ENCODE measurements at regions not wholly inside any gene's neighbourhood (a gene's known extent, or its start where the extent isn't known, plus 50 kb on each side); places are given as distances from the start of the nearest gene placed in this dataset.

- no peak for TF ChIP-seq EZH2 (IDR thresholded peaks at IDR 0.05; ENCODE audit: borderline replicate concordance, low read depth, low read length, poor library complexity, severe bottlenecking)
- TF ChIP-seq, protein P1, sequence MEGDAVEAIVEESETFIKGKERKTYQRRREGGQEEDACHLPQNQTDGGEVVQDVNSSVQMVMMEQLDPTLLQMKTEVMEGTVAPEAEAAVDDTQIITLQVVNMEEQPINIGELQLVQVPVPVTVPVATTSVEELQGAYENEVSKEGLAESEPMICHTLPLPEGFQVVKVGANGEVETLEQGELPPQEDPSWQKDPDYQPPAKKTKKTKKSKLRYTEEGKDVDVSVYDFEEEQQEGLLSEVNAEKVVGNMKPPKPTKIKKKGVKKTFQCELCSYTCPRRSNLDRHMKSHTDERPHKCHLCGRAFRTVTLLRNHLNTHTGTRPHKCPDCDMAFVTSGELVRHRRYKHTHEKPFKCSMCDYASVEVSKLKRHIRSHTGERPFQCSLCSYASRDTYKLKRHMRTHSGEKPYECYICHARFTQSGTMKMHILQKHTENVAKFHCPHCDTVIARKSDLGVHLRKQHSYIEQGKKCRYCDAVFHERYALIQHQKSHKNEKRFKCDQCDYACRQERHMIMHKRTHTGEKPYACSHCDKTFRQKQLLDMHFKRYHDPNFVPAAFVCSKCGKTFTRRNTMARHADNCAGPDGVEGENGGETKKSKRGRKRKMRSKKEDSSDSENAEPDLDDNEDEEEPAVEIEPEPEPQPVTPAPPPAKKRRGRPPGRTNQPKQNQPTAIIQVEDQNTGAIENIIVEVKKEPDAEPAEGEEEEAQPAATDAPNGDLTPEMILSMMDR (conservative IDR thresholded peaks at IDR 0.05; ENCODE audit: low read depth, low read length) = no peak
Measured at GRCh38 chr10:91024541-91024940, 103.7 kb upstream of the ANKRD1 start.

All from A673 (cell line).